Spleen (tissue), 7 donors: ENCODE measurements at regions not wholly inside any gene's neighbourhood (a gene's known extent, or its start where the extent isn't known, plus 50 kb on each side); places are given as distances from the start of the nearest gene placed in this dataset.

Experiments
- POLR2AphosphoS5 ChIP-seq, 3 donors: sonication (generic); formaldehyde crosslinking; IDR thresholded peaks; one replicate each; pipeline ENCODE4 v1.5.1; 2017; ENCODE audit warnings: antibody characterized with exemption in 3 of 3
- TF ChIP-seq, protein P1 (sequence below), 11 experiments: fragments of 200-600 bp in 7 of 11; fragments of 450-650 bp in 4 of 11; sonication (generic) in 4 of 11; IDR thresholded peaks in 8 of 11; conservative IDR thresholded peaks in 3 of 11; 1 replicate in 7 of 11; 2 replicates in 4 of 11; pipeline versions ENCODE4 v1.4.0 to v1.8.0; 2016 to 2021; ENCODE audit warnings: antibody characterized with exemption in 11 of 11, inconsistent platforms in 4 of 11, mild to moderate bottlenecking in 1 of 11
- donor health status: DM: no; HTN: no; CAD: no; lungs with moderate emphysema.
- donor health status: DM: no; HTN: no; CAD: no.
- donor health status: DM: no; HTN: no; CAD: no.

DNA sequence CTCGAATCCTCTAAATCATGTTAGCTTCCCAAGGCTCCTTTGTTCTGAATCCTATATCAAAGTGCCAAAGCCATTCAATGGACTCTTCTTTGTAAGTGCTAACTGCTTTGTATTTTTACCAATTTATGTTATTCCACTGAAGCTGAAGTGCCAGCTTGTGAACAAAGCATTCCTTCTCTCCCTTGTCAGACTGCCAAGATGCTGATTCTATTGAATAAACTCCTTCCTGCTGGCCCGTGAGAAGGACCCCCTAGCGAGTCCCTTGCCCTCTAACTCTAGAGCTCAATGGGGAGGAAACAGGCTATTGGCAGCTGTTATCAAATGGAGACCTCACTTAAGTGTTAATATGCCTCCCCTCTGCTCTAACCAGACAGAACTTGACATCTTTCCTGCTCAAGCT, 1097.9 kb upstream of the CNTNAP5 start:
- TF ChIP-seq, protein P1, sequence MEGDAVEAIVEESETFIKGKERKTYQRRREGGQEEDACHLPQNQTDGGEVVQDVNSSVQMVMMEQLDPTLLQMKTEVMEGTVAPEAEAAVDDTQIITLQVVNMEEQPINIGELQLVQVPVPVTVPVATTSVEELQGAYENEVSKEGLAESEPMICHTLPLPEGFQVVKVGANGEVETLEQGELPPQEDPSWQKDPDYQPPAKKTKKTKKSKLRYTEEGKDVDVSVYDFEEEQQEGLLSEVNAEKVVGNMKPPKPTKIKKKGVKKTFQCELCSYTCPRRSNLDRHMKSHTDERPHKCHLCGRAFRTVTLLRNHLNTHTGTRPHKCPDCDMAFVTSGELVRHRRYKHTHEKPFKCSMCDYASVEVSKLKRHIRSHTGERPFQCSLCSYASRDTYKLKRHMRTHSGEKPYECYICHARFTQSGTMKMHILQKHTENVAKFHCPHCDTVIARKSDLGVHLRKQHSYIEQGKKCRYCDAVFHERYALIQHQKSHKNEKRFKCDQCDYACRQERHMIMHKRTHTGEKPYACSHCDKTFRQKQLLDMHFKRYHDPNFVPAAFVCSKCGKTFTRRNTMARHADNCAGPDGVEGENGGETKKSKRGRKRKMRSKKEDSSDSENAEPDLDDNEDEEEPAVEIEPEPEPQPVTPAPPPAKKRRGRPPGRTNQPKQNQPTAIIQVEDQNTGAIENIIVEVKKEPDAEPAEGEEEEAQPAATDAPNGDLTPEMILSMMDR (IDR thresholded peaks at IDR 0.05 in 8 of 11, conservative IDR thresholded peaks at IDR 0.05 in 3 of 11): no peak
- TF ChIP-seq POLR2AphosphoS5 (IDR thresholded peaks at IDR 0.05): no peak
